ENCODE measurements at regions not wholly inside any gene's neighbourhood (a gene's known extent, or its start where the extent isn't known, plus 50 kb on each side); places are given as distances from the start of the nearest gene placed in this dataset.

DNA sequence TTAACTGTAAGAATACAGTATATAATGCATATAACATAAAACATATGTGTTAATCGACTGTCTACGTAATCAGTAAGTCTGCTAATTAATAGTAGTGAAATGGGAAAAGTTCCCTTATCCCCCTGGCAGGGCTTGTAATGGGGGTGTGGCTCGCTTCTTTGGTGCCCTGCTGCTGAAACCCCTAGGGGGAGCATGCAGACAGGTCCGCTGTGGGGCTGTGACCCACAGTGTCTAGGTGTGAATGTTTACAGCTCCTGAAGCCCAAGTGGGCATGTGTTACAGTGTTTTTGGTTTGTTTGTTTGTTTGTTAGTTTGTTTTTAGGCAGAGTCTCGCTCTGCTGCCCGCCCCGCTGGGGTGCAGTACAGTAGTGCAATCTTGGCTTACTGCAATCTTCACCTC lies 495.7 kb downstream of the SHISA9 start:
- DNase-seq = no peak

DNA sequence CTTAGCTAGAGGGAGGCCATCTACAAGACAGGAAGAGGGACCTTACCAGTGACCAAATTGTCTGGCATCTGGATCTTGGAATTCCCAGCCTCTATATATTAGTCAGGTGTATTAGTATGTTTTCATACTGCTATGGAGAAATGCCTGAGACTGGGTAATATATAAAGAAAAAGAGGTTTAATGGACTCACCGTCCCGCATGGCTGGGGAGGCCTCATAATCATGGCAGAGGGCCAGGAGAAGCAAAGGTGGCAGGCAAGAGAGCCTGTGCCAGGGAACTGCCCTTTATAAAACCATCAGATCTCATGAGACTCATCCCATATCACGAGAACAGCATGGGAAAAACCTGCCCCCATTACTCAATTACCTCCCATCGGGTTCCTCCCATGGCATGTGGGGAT lies 500.2 kb downstream of the SHISA9 start:
- no peak for DNase-seq

DNA sequence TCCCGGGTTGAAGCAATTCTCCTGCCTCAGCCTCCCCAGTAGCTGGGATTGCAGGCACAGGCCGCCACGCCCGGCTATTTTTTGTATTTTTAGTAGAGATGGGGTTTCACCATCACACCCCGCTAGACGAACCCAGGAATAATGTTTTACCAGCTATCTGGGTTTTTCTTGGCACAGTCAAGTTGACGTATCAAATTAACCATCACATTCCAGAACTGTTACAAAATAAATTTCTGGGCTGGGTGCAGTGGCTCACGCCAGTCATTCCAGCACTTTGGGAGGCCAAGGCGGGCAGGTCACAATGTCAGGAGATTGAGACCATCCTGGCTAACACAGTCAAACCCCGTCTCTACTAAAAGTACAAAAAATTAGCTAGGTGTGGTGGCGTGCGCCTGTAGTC lies 501.2 kb downstream of the SHISA9 start:
- DNase-seq = no peak

DNA sequence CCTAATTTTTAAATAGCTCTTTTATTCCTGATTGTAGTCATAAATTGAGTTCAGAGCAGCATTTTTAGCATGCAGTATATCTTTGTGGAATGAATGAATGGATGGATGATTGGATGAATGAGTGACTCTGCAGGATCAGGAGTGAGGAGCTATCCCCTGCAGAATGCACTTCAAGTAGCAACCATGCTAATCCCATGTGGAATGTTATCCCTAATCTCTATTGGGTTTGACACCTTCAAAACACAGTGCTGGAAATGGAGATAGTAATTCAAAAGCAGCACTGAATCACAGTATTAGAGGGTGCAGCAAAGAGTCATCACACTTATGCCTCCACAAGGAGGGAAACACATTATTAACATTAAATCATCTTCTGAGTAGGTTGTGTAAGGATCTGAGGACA lies 501.9 kb downstream of the SHISA9 start:
- no peak for DNase-seq

DNA sequence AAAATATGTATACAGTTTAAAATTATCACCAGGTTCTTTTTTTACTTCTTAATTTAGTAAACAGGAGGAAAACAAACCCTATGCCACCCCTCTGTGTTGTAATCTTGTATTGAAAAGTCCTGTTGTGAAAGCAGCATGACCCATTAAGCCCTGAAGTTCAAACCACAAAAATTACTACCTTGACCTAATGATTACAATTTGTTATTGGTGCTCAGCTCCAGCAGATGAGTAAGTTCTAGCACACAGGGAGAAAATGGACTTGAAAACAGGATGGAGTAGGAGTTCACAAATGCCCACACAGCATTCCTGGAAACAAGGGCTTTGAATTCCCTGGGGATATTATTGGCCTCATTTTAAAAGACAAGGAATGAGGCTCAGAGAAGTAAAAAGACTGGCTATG lies 505.8 kb upstream of the ERCC4 start:
- no peak for DNase-seq

DNA sequence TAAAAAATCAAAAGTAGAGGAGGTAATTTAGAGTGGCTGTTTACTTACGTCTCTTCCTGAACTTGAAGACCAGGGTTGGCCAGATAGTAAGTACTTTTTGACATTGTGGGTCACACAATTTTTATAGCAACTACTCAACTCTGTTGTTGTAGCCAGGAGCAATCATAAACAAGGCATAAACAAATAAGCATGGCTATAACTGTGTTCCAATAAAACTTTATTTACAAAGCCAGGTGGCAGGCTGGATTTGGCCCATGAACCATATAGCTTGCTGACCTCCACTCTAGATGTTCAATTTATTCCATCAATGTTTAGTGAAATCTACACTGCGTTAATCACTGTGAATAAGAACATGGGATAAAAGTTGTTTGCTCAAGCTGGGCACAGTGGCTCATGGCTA lies 500.4 kb upstream of the ERCC4 start:
- DNase-seq = no peak

DNA sequence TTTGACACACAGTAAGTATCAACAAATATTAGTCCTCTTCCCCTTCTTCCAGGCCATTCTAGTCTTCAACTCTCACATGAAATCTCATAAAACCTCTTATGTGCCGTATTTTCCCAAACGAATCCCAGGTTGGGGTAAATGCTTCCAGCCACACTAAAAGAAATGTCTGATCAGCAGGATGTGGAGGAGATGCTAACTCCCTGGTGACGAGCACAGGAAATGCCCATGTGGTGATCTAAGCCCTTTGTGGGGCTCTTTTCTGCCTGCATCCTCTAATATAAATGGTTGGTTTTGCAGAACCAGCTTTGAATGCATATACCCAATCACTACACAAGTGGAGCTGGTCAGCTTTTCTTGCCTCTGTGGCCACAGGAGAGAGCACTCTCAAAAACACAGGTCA lies 498.2 kb upstream of the ERCC4 start:
- no peak for DNase-seq

DNA sequence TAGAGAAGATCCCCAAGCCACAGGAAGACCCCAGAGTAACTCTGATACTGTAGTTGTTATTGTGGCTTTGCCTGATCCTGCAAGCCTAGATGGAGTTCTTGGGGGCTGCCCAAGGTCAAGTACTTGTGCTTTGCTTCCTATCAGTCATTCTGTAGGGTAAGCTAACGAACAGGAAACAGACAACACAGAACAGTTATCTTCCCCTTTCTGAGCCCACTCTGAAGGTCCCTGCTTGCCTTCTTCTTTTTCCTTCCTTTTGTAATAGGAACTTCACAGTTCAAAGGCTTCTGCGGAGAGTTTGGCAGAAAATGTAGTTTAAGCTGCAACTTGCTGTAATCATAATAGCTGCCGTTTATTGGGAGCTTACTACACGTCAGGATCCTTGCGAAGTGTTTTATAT lies 494.1 kb upstream of the ERCC4 start:
- DNase-seq = no peak

DNA sequence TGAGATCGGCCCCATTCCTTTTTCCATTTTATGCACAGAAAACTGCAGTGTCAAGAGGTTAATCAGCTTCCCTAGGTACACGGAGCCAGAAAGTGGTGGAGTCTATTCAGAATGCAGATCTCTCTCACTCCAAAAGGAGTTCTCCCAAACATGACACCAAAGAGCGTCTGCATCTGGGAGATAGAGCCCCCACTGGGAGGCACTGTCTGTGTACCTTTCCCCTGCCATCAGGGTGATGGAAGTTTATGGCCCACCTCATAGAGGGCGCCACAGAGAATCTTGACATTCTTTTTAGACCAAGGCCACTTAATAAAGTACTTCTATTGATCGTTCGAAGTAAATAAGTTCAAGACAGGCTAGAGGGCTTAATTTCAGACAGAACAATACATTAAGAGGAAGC lies 493.7 kb upstream of the ERCC4 start:
- DNase-seq = no peak

DNA sequence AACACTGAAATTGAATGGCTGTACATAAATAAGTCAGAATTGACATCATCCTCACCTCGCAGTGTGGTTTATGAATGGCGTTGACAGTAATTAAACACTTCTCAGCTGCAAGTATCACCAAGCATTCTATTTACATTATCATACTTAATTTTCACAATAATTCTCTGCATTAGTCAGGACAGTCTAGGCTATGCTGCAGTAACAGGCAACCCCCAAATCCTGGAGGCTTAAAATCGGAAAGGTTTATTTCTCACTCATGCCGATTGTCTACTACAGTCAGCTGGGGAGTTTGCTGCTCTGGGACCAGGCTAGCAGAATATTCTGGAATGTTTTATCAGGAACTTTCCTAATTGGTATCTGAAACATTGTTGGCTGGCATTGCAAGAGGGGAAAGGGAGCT lies 493.2 kb upstream of the ERCC4 start:
- DNase-seq = no peak

DNA sequence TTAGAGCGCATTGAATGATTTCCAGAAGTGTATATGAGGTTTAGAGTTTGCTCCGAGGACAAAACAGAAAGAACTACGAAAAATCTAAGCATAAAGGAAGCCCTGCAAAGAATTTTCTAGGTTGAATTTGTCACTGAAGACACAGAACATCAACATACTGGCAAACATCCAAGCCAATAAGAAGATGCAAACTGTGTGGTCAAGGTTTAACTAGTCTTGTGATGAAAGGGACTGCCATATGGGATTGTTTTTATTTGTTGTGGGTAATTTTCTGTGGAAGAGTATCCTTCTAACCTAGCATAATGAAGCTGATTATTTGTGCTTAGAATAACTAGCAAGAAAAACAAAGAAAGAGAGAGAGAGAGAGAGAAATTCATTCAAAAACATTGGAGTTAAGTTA lies 492.0 kb upstream of the ERCC4 start:
- no peak for DNase-seq

DNA sequence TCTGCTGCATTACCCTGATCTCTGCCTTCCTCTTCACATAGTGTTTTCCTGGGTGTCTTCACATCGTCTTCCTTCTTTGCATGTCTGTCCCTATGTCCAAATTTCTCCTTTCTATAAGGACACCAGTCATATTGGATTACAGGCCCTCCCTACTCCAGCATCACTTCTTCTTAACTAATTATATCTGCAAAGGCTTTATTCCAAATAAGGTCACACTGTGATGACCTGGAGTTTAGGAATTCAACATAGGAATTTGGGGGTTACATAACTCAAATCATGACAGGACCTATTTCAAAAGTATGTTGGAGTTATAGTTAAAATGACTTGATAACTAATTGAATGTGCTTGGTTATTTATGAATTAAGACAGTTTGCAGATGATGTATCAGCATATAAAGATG lies 490.5 kb upstream of the ERCC4 start:
- DNase-seq = no peak

DNA sequence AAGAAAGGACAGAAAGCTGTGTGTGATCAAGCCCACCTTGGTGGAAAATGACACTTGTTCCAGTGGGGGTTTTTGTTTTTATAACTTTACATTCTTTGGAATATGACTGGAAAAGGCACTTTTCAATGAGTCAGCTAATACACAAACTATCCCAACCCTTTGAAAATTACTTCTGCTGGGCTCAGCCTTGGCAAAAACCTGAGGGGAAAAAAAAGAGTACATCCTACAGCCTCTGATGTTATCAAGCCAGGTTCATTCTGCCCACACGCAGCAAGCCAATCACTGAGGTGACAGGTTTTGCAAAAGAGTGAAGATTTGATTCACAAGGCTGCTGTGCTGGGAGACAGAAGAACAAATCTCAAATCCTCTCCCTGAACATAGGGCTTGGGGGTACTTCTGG lies 484.5 kb upstream of the ERCC4 start:
- no peak for DNase-seq

DNA sequence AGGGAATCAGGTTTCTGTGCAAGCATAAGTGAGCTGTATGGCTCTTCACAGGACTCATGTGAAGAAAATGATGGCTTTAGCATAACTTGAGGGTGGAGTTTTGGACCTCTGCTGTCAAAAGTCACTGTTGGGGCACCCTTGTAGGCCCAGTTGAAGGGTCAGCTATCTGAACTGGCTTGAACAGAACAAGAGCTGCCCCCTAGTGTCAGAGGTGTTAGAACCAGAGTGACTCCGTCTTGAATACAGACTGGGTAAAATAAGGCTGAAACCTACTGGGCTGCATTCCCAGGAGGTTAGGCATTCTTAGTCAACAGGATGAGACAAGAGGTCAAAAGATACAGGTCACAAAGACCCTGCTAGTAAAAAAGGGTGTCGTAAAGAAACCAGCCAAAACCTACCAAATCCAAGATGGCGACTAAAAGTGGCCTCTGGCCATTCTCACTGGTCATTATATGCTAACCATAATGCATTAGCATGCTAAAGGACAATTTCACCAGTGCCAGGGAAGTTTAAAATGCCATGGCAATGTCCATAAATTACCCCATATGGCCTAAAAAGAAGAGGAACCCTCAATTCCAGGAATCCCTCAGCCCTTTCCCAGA lies 484.0 kb upstream of the ERCC4 start:
- no peak for DNase-seq

DNA sequence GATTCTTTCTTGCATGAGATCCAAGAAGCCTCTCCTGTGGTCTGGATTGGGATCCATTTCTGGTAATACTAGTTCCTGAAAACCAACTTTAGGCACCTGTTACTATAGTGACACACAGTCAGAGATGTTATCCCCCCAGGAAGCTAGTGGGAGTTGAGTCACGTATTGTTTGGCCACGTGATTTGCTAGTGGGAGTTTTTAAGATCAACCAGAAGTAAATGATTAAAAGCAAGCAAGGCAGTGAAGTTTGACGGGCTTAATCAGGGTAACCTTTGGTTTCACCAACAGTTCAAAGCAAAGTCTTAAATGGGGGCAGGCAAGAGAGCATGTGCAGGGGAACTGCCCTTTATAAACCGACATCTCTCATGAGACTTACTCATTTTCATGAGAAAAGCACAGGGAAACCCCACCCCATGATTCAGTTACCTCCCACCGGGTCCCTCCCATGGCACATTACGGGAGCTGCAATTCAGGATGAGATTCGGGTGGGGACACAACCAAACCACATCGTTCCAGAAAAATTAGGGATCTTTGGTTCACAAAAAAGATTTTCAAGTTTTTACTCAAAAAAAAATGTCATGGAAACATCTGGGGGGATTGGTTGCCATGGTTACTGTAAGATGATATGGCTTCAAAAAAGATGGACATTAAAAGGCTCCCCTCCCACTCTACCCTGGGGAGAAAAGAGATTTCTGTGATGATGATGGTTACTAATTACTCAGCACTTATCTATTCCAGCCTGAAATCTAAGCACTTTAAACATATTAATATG lies 483.1 kb upstream of the ERCC4 start:
- DNase-seq = no peak

DNA sequence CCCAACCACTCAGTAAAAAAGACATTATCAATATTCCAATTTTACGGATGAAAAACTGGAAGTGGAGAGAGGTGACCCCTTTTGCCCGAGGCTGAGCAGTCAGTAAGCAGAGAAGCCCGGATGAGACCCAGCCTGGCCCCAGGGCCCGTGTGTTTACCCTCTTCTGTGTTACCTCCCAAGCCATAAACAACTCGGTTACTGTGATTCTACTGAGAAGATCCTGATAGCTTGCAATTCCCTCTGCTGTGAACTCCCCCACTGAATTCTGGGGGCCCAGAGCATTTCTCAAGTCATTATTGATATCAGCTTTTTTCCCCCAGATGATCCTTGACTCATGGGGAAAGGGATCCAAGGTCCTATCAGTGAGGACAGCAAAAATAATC lies 482.6 kb upstream of the ERCC4 start:
- DNase-seq = no peak

DNA sequence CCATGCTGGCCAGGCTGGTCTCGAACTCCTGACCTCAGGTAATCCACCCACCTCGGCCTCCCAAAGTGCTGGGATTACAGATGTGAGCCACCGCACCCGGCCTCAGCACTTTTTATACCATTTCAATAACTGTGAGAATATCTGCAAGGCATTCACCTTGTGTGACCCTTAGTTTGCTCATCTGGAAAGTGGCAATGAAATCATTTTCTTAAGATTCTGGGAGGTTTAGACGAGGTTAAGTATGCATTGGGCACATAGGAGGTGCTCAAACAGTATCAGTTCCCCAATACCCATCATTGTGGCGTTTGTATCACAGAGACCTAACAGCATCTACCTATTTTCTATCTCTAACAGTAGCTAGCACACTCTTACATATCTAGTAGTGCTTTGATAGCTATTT lies 481.9 kb upstream of the ERCC4 start:
- DNase-seq = no peak

DNA sequence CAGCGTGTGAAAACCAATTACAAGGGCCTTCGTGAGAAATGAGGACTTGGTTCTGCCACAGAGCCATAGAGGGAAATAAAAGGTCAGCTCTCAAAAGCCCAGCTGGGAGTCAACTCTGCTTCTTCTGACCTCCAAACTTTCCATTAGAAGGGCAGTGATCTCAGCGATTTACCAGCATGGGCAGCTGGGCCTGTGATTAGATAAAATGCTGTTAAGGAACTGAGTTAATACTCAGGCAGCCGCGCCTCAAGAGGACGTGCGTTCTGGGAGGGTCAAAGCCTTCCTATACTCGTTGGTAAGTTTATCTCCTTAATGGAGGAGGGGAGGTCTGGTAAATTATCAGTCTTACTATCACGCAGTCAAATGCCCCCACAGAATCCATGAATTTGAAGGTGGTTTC lies 480.2 kb upstream of the ERCC4 start:
- DNase-seq = no peak

DNA sequence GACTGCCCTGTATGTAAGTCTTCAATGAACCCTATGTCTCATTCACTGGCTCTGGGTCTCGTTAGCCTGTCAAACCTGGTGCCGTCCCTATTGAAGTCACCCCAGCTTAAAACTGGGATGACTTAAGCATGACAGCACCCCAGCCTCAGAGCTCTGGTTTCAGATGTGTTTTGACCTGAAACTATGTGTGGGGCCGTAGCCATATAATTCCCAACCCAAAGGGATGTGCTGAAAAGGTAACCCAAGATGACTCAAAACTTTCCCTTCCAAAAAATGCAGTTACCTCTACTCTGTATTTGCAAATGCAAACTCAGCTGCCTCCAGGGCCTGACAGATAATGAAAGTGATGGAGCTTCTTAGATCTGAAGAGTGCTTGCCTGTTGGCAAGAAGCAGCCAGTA lies 478.3 kb upstream of the ERCC4 start:
- no peak for DNase-seq

DNA sequence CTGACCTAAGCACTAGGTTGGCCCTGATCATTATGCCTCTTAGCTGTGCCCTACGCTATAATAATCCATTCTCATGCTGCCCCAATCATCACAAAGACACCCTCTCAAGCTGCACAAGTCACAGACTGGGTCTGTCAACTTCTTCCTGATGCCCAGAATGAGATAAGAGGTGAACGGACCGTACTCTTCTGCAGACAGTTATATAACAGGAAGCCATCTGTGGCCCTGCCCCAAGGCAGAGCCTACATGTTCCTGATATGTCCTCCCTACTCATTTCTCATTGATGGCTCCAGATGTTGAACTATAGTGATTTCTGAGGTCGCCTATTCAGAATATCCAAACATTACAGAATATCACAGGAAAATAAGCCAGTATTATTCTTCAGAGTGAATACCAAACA lies 471.6 kb upstream of the ERCC4 start:
- DNase-seq = no peak

DNA sequence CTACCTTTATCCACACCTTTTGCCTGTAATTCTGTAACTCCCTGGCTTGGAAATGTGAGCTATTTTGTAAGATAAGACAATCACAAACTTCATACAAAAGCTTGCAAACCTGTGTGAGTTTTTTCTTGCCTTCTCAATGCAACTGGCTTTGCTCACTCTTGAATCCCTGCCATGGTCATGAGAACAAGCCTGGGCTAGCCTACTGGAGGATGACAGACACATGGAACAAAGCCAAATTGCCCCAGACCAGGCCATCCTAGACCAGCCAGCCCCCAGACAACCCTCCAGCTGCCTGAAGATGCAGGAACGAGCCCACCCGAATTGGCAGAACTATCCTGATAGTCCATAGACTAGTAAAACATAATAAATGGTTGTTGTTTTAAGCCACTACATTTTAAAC lies 466.6 kb upstream of the ERCC4 start:
- DNase-seq = no peak

DNA sequence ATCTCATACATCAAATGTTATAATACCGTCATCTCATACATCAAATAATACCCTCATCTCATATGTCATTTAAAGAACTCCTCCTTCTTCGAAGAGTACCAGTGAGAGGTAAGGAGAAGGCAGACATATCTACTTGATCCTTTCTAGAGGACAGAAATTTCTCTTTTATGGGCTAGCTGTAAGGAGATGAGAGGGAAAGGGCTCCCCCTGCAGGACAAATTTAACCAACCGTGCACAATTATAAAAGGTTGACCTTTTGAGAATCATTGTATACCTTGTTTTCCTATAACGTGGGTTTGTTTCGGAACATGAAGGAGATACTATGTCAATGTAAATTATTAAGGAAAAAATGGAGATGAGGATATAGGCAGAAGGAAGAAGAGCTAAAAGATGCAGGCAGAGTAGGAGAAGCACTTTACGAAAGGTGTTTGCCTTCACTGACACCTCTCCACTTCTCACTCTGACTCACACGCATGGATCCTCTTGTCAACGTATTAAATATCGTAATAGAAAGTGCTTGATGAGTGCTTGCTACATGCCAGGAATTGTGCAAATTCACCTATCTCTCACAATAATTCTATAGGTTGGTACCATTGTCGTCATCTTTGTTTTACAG lies 465.9 kb upstream of the ERCC4 start:
- no peak for DNase-seq

DNA sequence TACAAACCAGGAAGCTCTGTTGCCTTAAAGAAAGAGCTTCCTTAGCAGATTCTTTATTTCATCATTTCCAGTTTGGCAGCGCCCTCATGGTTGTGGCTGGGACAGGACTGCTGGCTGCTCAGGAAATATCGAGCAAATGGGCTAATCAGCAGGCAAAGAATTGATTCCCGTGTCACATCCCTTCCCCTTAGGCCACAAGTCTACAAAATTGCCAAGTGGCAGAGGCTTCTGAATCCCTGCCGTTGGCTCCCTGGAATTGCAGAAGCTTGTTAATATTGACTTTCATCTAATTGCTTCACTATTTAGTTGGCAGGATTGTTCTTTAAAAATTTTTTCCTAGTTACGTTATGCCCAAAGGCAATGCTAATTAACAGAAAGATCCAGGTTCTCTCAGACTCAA lies 456.3 kb upstream of the ERCC4 start:
- DNase-seq = no peak

DNA sequence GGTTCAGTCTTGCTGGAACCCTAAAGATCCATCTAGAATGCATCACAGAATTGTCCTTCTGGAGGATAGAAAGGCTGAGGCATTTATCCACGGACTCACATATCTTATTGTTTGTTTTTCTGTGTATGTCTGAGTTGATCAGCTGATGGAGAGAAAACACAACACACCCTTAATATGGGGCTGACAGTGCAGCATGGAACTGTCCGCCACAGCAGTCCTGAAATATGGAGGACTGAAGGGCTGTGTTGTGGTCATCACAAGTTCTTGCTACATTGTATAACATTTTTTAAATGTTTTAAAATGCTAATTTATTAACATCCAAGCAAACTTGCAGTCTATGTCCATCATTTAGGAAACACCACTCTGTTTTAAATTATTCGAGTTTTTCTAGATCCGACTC lies 448.9 kb upstream of the ERCC4 start:
- DNase-seq = no peak

DNA sequence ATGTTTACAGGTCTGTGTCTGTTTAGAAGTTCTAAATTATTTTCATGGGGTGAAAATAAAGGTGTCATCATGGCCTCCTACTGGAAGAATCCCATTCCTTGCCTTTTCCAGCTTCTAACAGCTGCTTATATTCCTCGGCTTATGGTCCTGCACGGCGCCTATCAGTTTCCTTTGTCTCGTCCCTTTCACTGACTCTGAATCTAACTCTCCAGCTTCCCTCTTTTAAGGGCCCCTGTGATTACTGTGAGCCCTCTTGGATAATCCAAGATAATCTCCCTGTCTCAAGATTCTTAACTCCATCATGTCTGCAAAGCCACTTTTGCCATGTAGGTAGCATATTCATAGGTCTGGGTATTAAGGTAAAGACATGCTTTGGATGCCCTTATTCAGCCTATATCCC lies 441.0 kb upstream of the ERCC4 start:
- no peak for DNase-seq

All from NCI-H226 (cell line).